Fibroblast of peridontal ligament (primary cell): ENCODE measurements at regions not wholly inside any gene's neighbourhood (a gene's known extent, or its start where the extent isn't known, plus 50 kb on each side); places are given as distances from the start of the nearest gene placed in this dataset.
"Not testable (repeated sequence)": the region's sequence is repeated elsewhere in the genome, so short reads cannot be mapped to it uniquely, and the experiment has no call there.

Experiments
- DNase-seq: peaks from one replicate; pipeline ENCODE4 v3.0.0-alpha.2; 2010; ENCODE audit errors: extremely low read depth

DNA sequence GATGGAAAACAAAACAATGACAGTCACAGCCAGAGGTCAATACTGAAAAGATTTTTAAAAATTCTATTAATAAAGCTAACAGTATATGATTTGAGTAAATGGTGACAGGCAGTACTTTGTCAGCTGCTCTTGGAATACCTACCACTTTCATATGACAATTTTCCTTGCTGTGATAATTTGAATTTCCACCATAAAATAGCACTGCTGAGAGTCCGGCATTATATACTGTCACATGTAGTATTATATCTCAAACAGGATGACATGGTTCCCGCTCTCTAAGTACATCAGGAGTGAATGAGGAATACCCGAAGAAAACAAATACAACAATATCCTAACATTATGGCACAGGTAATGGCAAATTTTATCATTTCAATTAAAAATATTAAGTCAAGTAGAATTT lies 146.8 kb upstream of the TMPRSS15 start:
- no peak for DNase-seq

DNA sequence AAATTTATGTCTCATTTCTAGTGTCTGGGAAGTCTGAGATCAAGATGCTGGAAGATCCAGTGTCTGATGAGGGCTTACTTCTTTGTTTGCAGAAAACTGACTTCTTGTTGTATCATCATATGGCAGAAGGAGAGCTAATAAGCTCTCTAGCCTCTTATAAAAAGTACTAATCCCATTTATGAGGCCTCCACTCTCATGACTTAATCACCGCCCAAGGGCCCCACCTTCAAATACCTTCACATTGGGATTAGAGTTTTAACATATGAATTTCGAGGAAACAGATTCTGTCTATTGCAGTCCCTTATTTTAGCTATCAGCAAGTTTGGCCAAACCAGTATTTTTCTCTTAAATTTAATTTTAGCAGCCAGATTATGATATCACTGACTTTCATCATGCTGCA lies 150.2 kb upstream of the TMPRSS15 start:
- no peak for DNase-seq

DNA sequence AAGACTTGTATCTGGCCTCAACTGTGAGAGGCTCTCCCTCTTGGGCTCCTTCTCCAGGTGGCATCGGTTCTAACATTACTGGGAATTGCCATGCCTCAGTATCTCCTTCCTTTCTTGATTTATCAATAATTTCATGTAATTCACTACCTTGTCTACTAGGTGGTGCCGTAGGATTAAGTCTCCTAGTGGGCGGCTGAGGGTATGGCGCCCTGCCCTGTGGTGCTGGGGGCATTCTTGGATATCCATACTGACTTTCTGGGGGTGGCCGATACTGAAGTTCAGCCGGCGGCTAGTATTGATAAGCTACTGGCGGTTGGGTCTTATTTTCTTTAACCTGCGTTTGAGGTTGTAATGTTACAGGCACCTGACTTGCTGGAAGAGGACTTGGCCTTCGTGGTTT lies 164.2 kb upstream of the TMPRSS15 start:
- not testable (repeated sequence) for DNase-seq

DNA sequence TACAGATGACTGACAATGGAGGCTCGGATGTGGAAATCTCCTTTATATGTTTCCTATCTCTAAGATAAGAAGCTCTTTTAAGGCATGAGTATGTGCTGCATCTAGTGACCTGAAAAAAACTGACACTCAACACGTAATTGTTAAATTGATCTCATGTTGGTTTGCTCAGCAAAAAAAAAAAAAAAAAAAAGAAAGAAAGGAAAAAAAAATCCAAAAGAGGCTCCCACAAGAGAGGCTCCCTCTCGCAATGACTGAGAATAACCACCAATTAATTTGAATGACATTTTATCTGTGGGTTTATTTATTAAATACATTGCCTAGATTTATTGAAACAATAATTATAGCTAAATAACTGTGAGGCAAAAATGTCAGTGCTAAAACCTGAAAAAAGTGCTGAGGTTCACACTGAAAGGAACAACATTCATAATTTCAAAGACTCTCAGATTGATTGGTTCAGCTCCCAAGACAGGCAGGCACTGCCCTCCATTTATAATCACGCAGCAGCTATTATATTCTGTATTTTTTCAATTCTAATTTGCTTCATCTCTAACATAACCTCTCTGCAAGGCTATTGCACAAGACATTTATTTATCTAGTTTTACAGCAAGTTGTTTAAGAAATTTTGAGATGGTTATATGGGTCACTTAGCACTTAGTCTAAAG lies 184.5 kb upstream of the TMPRSS15 start:
- DNase-seq = no peak

DNA sequence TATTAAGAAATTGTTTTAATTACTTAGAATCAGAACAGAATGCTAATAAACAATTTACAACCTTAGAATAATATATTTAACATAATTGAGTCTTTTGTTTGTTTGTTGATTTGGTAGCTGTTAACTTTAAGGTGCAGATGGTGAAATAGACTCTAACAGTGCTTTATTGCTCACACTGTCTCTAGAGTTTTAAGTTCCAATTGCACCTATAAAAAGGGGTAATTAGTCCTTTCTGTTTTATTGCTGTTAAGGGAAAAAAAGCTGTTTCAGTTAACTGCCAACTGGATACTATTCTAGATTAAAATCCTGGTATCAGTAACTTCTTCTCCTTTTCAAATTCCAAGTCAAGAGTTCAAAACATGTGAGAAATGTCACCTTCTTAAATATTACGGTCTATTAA lies 197.6 kb upstream of the TMPRSS15 start:
- no peak for DNase-seq

DNA sequence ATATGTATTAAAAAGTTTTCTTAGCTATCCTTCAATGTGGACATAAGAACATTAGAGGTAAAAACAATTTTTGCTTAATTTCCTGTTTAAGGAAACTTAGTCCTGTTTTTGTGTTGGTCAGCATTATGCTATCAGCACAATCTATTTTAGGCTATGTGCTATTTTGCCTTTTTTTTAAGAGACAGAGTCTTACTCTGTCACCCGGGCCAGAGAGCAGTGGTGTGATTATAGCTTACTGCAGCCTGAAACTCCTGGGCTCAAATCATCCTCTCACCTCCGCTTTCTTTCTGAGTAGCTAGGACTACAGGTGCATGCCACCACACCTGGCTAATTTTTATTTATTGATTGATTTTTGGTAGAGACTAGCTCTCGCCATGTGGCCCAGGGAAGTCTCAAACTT lies 199.1 kb upstream of the TMPRSS15 start:
- no peak for DNase-seq

DNA sequence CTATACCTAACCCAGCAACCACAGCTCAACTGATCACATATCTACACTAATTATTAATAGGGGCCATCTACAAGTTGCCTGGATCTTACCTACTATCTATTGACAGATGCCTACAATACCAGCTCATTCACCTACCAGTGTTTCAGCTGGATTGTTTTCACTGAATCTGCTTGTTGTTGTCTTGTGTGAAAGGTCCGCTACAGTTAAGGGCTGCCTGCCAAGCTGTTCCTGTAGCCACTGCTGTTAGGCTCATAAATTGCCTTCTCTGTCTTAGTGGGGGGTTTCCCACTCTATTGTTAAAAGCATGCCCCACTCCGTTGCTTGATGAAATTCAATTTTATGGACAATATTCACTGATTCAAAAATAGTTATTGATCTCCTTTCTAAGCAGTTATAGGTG lies 199.7 kb upstream of the TMPRSS15 start:
- DNase-seq = no peak

DNA sequence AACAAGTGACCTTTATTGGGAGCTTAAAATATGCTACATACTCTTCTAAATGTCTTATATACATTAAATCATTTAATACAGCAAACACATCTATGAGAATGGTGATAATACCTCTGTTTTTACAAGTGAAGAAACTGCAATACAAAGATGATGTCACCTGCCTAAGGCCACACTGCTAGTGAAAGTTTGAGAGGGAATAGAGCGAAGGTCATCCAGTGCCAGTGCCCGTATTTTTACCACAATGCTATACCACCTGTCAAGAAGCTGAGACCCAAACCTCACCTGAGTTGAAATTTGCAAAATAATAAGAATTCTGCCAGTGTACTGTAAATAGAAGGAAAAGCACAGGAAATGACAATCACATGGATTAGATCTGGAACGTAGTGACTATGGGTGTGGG lies 200.4 kb upstream of the TMPRSS15 start:
- DNase-seq = no peak

DNA sequence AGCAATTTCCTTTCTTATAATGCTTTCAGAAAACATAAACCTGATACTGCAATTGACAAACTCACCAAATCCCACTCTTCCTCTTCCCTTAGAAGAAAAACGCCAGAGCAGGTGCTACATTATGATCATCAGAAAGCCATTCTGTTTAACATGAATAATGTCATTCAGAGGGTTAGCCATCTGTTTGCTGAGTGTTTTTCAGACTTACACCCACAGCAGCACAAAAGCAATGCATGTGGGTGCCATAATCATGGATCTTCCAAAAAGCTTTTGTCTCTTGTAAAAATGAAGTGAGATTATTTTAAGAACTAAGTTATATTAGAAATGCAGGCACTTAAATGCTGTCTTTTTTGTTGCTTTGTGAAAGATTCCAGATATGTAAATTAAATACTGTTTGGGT lies 204.6 kb upstream of the TMPRSS15 start:
- DNase-seq = no peak

DNA sequence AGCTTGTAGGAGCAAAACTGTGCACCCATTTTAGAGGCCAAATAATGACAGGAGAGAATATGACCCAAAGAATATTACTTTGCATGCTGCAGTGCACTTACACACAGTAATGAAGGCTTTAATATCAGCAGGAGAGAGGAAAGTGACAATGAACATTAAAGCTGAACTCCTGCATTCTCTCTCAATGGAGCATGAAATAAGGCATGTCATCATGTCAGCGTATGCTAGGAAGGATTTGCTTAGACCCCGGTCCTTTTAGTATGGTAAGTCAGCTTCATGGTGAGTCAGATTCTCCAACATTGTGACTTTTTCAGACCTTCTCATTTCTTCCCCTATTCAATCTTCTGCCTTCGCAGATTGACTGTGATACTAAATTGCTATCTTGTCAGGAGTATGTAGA lies 210.7 kb upstream of the TMPRSS15 start:
- no peak for DNase-seq

DNA sequence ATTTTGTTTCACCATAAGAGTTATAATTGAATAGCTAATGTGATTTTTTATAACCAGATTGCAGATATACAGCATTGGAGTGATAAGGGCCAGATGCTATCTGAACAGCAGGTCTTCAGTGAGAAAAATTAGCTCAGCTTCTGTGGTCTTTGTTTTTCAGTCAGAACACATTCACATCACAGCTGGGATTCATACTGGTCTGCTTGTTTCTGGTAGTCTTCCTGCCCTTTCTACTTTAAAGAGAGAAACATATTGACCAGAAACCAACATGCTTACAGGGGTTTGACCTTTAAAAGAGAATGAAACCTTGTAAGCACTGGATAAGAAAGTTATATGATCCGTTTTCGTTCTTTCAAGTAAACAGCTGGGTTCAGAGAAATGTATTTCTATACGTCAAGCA lies 213.7 kb upstream of the TMPRSS15 start:
- no peak for DNase-seq

DNA sequence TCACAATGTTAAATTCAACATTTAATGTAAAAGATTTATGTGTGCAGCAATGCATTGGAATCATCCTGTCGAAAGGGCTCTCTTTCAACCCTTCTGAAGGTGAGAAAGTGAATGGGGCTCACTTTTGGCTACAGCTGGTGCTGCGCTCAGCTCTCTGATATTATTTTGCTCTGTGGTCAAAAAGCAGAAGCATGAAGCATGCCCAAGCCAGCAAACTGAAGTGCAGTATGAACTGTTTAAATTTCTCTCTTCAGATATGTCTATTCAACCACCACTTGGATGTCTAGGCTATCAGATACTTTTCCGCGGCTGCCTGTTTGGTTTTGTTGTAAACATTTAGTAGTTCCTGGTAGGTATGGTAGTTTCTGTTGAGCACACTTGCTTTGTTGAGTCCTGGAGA lies 216.9 kb upstream of the TMPRSS15 start:
- DNase-seq = no peak

DNA sequence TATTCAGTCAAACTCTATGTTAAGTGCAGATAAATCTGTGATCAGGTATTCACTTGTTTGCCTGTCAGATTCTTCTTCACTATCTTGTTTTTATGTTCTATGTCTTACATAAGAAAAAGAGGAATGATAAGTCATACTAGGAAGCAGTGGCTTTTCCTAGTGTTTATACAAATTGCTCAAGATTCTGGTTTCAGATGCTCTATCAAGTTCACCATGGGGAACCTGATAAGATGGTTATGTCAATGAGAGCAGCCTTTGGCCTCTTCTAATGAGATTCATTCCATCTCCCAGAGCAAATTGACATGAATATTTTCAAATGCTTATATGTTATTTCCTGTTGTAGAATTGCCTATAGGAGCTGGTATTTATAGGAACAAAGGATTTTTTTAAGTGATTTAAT lies 218.8 kb upstream of the TMPRSS15 start:
- DNase-seq = no peak

DNA sequence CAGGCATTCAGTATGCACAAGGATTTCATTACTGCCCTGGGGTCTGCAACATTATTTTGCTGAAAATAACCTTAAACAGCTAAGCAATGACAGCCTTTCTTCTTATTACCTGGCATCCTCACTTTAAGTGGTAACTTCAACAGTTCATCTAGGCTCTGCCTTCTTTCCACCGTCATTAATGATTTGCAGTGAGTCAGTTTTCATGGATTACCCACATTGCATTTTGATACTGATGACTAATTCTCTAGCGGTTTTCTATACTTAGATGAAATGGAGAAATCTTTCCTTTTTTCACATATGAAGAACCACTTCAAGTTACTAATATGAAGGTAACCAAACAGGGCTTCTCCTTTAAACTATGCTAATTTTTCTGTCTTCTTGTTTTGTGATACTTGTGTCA lies 226.9 kb upstream of the TMPRSS15 start:
- DNase-seq = no peak

DNA sequence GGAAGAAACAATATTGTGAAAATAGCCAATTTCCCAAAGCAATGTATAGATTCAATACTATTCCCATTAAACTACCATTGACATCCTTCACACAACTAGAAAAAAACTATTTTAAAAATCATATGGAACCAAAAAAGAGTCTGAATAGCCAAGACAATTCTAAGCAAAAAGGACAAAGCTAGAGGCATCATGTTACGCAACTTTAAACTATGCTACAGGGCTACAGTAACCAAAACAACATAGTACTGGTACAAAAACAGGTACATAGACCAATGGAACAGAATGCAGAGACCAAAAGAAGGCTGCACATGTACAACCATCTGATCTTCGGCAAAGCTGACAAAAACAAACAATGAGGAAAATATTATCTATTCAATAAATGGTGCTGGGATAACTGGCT lies 233.3 kb upstream of the TMPRSS15 start:
- no peak for DNase-seq

DNA sequence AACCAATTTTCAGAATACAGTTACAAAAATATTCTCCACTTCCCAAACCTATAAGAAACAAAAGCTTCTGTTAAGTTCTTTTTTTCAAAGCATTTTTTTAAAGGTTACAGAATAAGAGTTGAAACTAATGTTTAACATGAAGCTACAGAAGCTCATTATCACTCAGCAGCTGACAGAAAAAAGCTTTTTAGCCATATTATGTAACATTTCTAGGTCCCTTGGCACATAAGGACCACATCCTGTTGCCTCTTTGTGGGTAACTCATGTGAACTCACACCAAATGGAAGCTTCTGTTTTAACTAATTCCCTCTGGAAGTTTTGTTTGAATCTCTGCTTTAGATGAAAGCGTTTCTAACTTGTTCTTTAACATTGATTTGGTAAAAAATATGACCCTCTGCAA lies 242.5 kb upstream of the TMPRSS15 start:
- no peak for DNase-seq

DNA sequence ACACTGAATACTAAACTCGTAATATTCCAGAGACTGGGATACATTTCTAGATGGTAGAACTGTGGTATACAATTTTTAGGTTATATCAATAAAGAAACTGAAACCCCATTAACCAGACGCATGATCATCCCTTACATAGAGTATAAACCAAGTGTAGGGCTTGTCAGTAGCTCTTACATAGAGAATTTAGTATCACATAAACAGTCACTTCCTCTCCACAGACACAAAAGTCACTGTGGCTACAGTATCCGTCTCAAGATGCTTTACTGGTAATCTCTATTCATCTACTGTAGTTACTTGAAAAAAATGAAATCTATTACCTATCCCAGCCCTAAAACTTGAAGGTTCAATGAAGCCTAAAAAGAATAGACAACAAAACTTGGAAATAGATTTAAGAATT lies 252.3 kb upstream of the TMPRSS15 start:
- no peak for DNase-seq

DNA sequence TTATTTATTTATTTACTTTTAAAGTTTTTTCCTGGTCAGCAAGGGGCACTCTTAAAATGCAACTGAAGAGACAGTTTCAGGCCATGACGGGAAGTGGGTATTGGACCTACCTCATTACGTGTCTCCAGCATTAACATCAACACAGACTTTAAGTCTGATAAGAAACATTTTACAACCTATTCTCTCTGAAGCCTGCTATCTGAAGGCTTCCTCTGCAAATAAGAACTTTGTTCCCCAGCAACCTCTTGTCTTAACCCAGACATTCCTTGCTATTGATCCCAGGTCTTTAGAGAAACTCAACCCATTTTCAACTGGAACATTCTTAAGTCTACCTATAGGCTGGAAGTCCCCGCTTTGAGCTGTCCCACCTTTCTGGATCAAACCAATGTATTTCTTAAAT lies 258.3 kb upstream of the TMPRSS15 start:
- no peak for DNase-seq

DNA sequence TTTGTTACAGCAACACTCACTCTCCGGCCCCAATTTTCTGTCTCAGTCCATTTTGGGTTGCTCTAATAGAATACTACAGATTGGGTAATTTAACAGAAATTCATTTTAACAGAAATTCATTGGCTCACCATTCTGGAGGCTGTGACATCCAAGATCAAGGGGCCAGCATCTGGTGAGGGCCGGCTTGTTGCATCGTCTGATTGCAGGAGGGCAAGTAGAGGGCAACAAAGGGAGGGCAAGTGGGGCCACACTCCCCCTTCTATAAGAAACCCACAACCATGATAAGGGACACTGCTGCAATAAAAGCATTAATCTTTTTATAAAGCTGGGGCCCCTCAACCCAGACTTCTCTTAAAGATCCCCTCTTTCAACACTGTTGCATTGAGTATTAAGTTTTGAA lies 260.1 kb upstream of the TMPRSS15 start:
- DNase-seq = no peak

DNA sequence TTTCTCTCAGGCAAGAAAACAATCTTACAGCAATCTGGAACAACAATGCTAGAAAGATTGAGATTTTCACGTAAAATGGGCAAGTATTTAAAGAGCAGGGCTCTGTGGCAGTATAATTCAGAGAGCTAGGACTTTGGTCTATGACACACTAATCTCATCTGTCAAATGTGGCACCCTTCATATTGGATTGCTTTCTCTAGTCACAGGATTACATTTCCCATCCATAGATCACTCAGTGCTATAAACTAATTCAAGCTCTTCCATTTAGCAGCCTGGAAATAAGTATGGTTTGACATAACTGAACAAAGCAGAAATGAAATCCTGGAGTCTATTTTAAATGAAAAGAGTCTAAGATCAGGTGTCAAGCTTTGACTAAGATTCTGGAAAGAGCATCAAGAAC lies 263.1 kb upstream of the TMPRSS15 start:
- no peak for DNase-seq

DNA sequence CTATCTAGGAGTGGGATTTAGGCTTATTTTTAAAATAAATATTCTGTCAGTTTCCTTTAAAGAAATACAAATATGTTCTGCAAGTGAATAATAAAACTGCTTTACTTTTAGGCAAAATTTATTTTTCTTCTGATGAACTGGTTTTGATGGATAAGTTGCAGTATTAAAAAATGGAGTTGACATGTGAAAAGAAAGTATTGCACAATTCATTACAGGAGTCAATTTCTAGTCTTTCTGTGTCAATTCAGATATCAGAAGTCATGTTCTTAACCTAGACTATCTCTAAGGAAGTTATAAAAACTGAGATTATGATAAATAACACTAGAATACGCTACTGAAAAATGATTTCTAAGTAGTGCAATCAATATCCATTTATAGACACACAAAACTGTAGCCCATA lies 270.2 kb upstream of the TMPRSS15 start:
- no peak for DNase-seq

DNA sequence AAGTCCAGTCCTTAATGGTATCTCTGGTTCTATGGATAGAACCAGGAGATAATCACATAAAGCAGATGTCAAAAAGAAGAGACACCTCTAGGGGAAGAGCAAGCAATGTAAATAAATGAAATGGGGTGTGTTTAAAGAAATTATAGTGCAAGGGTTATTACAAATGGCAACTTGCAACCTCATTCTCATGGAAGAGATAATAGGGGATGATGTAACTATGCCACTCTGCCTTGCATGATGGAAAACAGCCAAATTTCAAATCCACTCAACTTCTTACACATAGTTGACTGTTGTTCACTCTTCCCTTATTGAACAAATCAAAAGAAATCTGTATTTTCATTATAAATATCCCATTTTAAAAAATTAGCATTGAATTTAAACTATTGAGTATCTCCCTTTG lies 274.0 kb upstream of the TMPRSS15 start:
- no peak for DNase-seq

DNA sequence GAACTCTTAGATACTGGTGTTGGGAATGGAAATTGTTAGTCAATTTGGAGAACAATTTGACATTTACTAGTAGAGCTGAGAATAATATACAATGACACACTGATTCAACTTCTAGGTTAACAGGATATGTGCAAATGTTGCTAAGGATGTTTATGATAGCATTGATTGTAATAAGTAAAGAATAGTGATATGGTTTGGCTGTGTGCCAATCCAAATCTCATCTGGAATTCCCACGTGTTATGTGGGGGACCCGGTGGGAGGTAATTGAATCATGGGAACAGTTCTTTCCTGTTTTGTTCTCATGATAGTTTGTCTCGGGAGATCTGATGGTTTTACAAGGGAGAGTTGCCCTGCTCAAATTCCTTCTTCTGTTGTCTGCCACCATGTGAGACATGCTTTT lies 302.4 kb upstream of the TMPRSS15 start:
- no peak for DNase-seq

DNA sequence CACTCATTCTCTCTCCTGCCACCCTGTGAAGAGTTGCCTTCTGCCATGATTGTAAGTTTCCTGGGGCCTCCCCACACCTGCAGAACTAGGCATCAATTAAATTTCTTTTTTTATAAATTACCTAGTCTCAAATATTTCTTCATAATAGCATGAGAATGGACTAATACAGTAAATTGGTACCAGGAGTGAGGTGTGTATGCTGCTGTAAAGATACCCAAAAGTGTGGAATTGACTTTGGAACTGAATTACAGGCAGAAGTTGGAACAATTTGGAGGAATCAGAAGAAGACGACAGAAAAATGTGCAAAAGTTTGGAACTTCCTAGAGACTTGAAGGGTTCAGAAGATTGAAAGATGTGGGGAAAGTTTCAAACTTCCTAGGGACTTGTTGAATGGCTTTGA lies 308.1 kb upstream of the TMPRSS15 start:
- DNase-seq = no peak

DNA sequence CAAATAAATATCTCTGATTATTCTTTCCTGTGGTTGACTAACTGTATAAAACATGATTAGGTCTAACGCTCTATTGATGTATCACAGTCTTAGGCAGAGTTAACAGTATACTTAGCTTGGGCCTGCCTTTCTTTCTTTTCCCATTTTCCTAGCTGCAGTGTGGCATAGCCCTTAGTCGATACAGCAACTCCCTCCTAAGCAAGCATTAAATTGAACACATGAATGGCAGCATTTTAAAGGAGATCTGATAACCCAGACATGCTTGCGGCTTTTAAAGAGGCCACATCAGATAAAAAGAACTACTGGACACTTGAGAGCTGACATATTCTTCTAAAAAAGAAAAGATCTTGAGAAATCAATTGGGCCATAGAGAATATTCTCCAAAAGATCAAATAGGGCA lies 312.0 kb upstream of the TMPRSS15 start:
- DNase-seq = no peak
